Hematopoietic multipotent progenitor cell treated with erythropoietin and hydrocortisone succinate and interleukin-3 and kit ligand, for 6 days (in vitro differentiated cells): ENCODE measurements at regions not wholly inside any gene's neighbourhood (a gene's known extent, or its start where the extent isn't known, plus 50 kb on each side); places are given as distances from the start of the nearest gene placed in this dataset.
"Not testable (repeated sequence)": the region's sequence is repeated elsewhere in the genome, so short reads cannot be mapped to it uniquely, and the experiment has no call there.

Experiments
- DNase-seq: peaks from one replicate; pipeline ENCODE4 v3.0.0-alpha.2; 2015

DNA sequence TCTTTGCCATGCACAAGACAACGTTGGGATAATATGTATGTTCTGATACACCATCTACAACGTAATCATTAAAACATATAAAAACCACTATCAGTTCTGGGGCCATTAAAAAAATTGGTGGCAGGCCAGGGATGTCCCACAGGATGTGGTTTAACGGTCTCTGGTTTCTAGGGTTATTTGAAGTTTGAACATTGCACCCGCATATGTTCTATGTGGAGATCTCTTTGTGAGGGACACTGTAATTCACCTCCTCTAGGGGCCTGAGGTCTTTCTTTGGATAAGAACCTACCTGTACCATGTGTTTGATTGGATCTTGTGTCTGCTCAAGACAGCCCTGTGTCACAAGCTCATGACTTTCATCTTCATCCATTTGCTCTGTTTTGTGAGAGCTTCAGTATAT is 73.2 kb downstream of the GGTLC2 start:
- DNase-seq = peak; percentile 72

DNA sequence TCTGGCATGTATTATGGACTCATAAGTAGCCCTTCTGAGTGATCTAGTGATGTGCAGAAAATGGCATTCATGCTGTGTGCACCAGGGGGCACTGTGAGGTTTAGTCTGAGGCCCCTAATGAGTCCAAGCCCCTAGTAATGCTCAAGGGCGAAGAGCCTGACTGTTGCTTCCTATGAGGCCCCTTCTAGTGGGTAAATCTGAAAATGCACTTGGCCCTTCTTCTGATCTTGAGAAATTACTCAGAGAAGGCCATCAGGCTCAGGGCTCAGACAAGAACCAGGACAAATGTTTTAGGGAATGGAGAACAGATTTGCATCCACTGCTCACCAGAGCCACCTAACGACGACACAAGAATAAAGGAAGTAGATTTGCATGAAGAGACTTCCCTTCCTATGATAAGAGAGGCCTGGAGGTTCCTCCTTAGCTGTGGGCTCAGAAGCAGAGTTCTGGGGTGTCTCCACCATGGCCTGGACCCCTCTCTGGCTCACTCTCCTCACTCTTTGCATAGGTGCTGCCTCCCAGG is 75.8 kb downstream of the GGTLC2 start:
- DNase-seq = peak; percentile 90

GRCh38 chr22:22720724-22721261 is 76.4 kb downstream of the GGTLC2 start:
- DNase-seq = peak; percentile 67

- peak; percentile 60 for DNase-seq
Measured at GRCh38 chr22:22721681-22722354, 77.4 kb downstream of the GGTLC2 start.

DNA sequence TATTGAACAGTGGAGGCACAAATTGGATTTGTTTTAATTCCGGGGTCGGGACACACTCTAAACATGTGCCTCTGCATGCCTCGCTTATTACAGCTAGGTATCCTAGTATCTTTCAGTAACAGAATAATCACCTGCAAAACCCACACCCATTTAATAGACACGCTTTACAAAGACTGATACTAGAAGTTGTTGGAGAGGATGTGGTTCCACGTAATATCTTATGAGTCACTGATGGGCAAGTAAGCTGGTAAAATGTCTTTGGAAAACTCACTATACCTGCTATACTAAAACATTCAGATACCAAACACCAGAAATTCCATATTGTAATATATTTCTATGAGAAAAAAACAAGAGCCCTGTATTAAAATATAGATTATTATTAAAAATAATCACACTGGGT is 84.0 kb downstream of the GGTLC2 start:
- no peak for DNase-seq

- DNase-seq = no peak
Measured at GRCh38 chr22:22730655-22731373, 86.4 kb downstream of the GGTLC2 start.

GRCh38 chr22:22731374-22731676 is 86.9 kb downstream of the GGTLC2 start:
- DNase-seq = no peak

- DNase-seq = not testable (repeated sequence)
Measured at GRCh38 chr22:22733006-22733405, 88.6 kb downstream of the GGTLC2 start.

DNA sequence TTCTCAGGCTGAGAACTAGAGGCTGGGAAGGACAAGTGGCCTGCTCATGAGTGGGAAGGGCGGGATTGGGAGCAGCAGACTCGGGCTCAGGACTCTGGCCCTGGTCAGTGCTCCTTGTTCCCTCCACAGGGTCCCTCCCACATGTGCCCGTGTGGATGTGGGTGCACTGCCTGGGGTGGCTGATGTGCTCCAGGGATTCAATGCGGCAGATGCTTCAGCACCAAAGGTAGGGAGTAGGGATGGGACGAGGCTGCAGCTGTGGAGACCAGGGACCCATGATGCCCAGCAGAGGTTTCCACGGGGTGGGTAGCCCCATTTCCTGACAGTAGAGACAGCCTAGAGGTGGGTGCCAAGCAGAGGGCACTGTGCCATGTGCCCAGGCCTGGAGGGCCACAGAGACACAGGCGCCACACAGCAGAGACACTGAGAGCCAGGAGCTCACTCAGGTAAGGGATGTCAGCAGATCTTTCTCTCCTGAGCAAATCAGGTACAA is 89.5 kb downstream of the GGTLC2 start:
- DNase-seq = no peak

DNA sequence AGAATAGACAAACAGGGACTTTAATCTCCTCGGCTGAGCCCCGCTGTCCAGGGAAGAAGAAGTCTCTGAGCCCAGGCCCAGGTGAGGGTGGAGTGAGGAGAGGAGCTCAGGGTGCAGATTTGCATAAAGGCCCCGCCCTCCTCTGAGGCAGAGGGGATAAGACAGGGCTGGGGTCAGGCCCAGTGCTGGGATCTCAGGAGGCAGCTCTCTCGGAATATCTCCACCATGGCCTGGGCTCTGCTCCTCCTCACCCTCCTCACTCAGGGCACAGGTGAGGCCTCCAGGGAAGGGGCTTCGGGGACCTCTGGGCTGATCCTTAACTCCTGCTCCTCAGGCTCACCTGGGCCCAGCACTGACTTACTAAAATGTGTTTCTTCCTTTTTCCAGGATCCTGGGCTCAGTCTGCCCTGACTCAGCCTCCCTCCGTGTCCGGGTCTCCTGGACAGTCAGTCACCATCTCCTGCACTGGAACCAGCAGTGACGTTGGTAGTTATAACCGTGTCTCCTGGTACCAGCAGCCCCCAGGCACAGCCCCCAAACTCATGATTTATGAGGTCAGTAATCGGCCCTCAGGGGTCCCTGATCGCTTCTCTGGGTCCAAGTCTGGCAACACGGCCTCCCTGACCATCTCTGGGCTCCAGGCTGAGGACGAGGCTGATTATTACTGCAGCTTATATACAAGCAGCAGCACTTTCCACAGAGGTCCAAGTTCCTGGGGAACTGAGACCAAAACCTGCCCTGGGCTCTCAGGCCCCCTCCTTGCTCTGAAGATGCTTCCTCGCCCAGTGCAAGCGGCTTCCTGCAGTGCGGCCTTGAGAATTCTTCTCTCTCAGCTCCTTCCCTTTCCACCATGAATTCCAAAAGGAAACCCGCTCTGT is 90.2 kb downstream of the GGTLC2 start:
- DNase-seq = not testable (repeated sequence)

DNA sequence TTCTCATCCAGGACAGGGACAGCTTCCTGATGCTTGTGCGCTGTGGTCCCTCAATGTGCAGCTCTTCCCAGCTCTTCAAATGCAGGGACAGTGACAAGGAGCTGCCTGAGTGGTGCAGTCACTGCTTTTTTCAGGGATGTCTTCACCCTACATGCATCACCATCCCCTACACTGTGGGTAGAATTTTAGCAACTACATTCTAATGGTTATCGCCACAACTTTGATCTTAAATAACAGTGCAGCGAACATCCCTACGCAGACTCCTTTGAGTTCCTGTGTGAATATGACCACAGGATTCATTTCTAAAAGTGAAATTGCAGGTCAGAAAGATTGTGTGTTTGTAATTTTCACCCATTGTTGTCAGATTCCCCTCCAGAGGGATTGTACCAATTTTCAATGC is 90.9 kb downstream of the GGTLC2 start:
- peak; percentile 15 for DNase-seq

- DNase-seq = peak; percentile 77
Measured at GRCh38 chr22:22735695-22736611, 91.5 kb downstream of the GGTLC2 start.

DNA sequence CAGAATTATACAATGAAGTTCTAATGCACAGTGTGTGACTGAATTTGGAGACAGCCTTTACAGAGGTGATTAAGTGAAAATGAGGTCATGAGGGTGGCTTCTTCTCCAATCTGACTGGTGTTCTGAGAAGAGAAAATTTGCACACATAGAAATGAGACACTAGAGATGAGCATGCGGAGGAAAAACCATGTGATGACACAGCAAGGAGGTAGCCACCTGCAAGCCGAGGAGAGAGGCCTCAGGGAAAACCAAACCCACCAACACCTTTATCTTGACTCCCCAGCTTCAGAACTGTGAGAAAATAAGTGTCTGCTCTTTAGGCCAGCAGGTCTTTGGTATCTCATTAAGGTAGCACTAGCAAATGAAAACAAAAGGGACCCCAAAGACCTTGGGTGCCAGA is 93.2 kb downstream of the GGTLC2 start:
- no peak for DNase-seq

DNA sequence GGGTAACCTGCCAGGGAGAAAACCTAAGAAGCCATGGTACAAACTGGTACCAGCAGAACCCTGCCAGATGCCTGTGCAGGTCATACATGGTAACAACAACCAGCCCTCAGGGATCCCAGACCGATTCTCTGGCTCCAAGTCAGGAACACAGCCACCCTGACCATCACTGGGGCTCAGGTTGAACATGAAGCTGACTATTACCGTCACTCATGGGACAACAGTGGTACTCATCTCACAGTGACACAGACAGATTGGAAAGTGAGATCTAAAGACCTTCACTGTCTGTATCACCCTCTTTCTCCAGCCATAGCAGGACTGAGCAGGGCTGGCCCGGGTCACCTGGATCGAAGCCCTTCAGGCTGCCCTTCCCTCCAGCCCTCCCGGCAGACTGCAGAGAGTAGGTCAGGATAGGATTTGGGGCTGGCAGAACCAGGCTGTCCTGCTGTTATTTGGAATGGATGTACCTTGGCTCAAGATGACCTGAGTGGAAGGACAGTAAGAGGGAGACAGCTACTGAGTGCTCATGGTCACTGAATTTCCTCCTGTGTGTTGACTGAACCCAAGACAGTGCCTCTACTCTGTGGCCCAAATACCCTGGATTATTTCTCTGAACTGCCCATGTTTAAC is 94.7 kb downstream of the GGTLC2 start:
- no peak for DNase-seq

- DNase-seq = no peak
Measured at GRCh38 chr22:22740560-22741276, 96.3 kb downstream of the GGTLC2 start.

GRCh38 chr22:22741843-22742242 is 97.4 kb downstream of the GGTLC2 start:
- DNase-seq = no peak

GRCh38 chr22:22742641-22743040 is 98.2 kb downstream of the GGTLC2 start:
- peak; percentile 8 for DNase-seq

DNA sequence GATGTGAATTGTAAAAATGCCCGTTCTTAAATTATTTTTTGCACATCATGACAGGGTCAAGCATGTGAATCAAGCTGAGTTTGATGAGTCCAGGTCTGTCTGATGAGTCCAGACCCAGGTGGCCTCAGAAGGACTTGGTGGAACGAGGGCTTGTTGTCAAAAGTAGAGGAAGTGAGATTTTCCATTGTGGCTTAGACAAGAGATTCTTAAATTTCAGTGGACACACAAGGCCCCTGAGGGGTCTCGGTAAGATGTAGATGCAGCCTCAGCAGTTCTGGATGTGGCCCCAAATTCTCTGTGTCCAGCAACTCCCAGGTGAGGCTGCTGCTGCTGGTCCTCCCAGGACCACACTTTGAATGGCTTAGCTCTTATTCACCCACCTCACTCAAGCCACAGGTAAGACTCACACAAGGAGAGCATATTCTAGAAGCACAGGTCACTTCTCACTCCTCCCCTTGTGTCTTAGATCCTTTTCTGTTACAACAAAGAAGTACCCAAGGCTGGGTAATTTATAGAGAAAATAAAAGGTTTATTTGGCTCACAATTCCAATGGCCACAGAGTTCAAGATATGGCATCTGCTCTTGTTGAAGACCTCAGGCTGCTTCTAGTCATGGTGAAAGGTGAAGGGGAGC is 98.8 kb downstream of the GGTLC2 start:
- DNase-seq = no peak

DNA sequence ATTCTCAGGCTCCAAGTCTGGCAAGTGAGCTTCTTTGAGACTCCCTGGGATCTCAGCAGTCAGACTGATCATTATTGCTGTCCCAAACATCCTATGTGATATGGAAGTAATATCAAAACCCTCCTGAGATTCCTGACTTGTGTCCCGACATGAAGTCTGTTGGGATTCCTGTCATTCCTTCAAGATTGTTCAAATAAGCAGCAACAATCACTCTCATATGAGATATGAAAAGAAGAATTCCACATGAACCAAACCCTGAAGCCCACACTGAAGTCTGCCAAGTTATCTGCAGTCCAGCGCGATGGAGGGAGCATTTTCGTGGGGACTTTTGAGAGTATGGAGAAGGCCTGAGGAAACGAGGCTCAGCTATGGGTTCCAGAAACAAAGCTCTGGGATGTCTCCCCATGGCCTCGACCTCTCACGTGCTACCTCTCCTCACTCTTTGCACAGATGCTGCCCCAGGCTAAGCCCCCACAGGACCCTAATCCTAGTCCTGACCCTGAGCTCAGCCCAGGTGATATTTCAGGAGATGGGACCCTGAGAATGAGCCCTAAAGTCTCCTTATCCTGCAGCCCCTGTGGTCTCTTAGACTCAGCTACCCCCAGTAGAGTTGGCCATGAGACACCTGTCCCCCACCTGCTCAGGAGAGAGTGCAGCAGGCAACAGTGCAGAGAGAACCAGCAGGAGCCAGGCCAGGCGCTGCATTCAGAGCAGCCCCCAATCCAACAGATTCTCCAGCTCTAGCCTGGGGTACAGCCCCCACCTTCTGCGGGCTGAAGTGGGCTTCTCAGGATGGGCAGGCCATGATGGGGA is 100.2 kb downstream of the GGTLC2 start:
- no peak for DNase-seq
